IPS DF 4.7 (cell line): ENCODE measurements at regions not wholly inside any gene's neighbourhood (a gene's known extent, or its start where the extent isn't known, plus 50 kb on each side); places are given as distances from the start of the nearest gene placed in this dataset.

Experiments used
- DNase-seq: peaks from one replicate; pipeline ENCODE4 v3.0.0-alpha.2; 2013; ENCODE audit warnings: low spot score; ENCODE audit errors: extremely low read depth

GRCh38 chr10:60666221-60666620, 112.1 kb upstream of the CDK1 start:
- DNase-seq: no peak

GRCh38 chr10:60664859-60665258, 113.4 kb upstream of the CDK1 start:
- DNase-seq: no peak

GRCh38 chr10:60663850-60664249, 114.4 kb upstream of the CDK1 start:
- DNase-seq: no peak

GRCh38 chr10:60662917-60663614, 115.2 kb upstream of the CDK1 start:
- DNase-seq: no peak

GRCh38 chr10:60661637-60662036, 116.6 kb upstream of the CDK1 start:
- no peak for DNase-seq

- DNase-seq: no peak
Observed at GRCh38 chr10:60660625-60661024, 117.7 kb upstream of the CDK1 start.

GRCh38 chr10:60654813-60655464, 123.3 kb upstream of the CDK1 start:
- DNase-seq: no peak

DNA sequence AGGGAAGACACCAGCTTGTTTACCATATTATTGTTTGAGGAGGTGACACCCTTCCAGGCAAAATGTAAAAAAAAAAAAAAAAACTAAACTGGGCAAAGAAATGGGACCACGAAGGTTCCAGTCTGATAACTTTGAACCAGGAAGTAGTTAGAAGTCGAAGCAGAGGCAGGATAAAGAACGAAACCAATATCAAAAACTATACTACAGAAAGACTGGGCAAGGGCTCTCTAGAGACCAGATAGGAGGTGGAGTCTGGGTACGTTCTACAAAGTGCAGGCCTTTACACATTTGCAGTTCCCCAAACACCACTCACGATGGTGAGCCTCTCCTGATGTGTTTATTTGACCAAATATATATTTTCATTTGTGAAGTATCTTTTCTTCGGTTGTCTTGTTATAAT, 125.7 kb upstream of the CDK1 start:
- DNase-seq: no peak

- no peak for DNase-seq
Observed at GRCh38 chr10:60650378-60650800, 127.9 kb upstream of the CDK1 start.

DNA sequence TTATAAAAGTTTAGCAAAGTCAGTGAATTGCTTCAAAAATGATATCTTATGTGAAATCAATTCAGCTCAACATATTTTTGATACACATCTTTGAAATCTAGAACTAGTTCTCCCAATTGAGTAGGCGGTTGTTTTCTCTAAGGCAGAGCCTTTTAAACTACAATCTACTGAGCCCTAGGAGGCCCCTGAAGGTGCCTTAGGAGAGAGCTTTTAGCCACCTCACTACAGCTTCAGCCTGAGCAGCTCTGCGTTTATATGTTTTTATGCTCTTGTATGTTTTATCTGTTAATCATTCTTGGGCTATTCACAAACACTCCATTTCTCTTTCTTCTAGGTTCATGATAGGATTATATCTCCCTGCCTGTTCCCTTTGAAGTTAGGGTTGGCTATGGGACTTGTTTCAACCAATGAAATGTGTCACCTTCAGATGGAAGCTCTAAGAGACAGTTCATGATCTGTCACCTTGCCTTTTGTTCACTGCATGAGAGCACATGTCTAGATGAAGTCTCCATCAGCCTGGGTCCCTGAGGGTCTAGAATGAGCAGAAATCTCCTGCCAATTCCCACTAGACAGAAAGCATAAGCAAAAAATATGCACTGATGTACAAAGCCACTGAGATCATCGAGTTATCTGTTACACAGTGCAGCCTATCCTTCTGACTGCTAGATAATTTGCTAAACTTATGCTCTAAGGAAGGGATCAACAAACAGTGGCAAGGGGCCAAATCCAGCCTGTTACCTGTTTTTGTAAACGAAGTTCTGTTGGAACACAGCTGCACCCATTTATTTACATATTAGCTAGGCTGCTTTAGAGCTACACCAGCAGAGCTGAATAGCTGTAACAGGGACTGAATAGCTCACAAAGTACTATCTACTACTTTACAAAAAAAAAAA, 128.5 kb upstream of the CDK1 start:
- DNase-seq: no peak

GRCh38 chr10:60648761-60649160, 129.5 kb upstream of the CDK1 start:
- no peak for DNase-seq

GRCh38 chr10:60646966-60647796, 131.1 kb upstream of the CDK1 start:
- DNase-seq: no peak

DNA sequence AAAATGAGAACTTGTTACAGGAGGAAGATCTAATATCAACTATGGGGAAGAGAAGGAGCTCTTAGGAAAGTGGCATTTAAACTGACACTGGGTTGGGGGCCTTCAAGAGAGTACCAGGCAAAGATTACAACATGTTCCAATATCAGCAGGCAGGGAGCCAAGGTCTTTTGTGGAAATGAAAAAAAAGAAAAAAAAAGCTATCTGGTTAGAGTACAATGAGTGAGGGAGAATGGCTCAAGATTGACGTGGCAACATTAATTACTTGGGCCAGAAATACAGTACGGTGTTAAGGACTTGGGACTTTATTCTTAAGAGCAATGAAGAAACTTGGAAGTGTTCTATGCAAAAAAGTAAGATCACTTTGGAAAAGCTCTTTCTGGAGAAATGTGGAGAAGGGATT, 132.3 kb upstream of the CDK1 start:
- DNase-seq: no peak

DNA sequence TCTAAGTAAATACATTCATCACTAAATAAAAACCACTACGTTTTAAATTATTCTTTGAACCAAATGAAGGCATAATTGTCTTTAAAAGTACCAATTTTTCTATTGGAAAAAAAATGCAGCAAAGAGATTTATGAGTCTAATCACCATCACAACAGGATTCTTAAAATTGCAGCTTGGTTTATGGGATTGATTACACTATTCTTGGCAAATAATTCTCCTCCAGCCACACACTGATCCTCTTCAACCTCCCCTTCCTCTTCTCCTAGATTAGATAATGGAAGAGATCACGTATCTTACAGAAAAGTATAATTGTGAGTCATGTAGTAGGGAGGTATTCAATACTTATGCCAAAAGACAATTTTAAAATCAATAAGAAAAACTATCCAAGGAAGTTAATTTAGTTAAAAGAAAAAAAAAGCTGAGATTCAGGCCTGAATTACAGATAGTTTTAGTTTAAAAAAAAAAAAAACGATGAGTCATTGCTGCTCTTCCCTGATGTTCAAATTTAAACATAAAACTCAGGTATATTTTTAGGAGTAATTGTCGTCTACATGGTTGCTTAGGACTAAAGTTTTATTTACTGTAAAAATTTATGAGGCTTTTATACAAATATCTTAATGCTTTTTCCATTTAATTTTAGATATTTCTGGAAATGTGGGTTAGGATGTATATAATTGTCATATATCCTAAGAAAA, 133.7 kb upstream of the CDK1 start:
- no peak for DNase-seq

GRCh38 chr10:60643874-60644273, 134.4 kb upstream of the CDK1 start:
- no peak for DNase-seq

DNA sequence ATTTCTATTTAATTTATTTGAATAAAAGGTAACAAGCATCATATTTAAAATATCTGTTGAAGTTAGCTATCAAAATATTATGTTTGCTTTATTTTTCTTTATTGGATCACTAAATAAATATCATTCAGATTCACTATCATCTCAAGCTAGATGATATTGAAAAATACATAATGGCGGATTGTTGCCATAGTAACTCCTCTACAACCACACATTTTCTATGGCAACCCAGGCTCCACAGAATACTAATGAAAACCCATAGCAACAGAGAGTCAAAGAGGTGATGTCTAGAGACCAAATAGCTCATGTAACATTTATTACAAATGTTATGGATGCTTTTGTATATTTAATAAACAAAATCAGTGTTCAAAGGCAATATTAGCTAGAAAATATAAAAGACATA, 148.9 kb upstream of the CDK1 start:
- no peak for DNase-seq

DNA sequence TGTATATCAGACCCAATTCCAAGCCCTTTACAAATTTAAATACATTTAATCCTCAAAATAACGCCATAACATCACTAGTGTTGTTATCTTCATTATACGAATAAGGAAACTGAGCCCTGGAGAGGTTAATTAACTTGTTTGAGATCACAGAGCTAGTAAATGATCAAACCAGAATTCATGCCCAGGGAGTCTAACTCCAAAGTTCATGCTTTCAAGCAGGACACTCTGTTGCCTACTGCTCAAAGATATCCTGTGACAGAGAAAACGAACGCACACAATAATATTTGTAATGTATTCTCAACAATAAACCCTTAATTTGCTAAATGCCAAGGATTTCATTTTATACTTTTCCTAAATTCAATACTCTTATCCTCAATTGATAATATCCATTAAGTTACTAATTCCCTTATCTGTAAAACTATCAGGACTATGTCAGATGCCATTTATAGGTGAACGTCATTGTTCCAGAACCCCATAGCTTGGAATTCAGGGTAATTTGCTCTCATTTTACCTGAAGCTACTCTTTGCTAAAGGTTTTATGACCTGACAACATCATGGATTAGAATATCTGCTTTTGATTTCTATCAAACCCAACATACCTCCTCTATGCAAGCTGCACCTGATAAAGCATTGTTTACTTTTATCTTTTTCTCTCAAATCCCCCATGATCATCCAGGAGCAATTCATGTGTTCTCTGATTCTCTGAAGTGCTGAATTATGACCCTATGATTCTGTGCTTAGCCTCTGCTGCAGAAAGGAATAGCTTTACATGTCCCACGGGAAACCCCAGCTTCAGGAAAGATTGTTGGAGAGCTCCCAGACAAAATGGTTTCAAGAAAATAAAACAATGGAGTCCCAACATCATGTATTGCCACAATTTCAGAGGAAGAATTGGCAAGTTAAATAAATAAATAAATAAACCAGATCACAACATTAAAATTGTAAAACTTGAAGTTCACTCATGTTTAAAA, 150.2 kb upstream of the CDK1 start:
- DNase-seq: no peak

- no peak for DNase-seq
Observed at GRCh38 chr10:60626037-60626436, 152.2 kb upstream of the CDK1 start.

DNA sequence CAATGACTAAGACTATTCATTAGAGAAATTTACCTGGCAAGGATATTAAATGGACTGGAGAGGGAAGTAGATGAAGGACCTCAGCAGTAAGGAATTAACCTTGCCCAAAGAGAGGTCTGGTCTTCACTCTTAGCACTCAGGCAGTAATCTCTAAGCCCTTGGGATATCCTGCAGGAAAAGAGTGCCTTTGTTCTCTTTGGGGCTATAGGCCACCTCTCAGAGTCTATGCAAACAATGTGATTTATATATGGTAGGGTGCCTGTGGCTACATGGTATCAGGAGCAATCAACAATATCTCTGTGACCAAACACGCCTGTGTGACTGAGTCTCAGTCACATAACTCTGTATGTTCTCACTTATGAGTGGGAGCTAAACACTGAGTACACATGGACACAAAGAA, 154.7 kb upstream of the CDK1 start:
- no peak for DNase-seq

- no peak for DNase-seq
Observed at GRCh38 chr10:60621018-60621417, 157.3 kb upstream of the CDK1 start.
